ENCODE measurements at regions not wholly inside any gene's neighbourhood (a gene's known extent, or its start where the extent isn't known, plus 50 kb on each side); places are given as distances from the start of the nearest gene placed in this dataset.

DNA sequence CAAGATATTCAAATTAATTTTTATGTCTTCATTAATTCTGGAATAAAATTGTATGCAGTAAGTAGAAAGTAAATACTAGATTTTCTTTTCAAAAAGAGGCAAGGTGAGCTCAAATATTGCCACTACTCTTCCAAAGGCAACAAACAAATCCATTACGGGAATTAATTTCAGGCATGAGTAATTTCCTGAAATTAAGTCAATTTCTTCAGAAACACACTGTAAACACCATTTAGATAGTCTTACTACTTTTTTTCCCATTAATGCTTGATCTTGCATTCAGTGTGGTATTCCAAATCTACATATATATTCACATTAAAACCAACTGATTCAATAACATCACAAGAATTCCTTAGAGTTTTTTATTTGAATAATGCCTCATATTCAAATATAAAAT, 1274.0 kb upstream of the CRIM1 start:
- Histone ChIP-seq H3K4me3 (ENCODE audit: low read depth, low read length) (no peak overlapping the region), H3K27ac (ENCODE audit: extremely low read depth, low read depth, low read length) (no peak overlapping the region), H3K36me3 (ENCODE audit: control insufficient read depth in 2 of 2, insufficient read depth in 1 of 2, low read length in 2 of 2) (no peaks in the 10 kb centered on the region), H3K9me3 (ENCODE audit: control insufficient read depth, insufficient read depth, low read depth, low read length) (no peaks in the 10 kb centered on the region), H3K4me1 (ENCODE audit: control insufficient read depth, insufficient read depth, low read length) (no peaks in the 10 kb centered on the region)
- ChIA-PET CTCF (interaction anchor here (0.6 to 1.2 kb wide), 2 partner anchors 56 to 116 kb away, joined by 3 read pairs; no protein-coding TSS in a partner anchor), POLR2A (no interaction called here)
- TF ChIP-seq, protein P1, sequence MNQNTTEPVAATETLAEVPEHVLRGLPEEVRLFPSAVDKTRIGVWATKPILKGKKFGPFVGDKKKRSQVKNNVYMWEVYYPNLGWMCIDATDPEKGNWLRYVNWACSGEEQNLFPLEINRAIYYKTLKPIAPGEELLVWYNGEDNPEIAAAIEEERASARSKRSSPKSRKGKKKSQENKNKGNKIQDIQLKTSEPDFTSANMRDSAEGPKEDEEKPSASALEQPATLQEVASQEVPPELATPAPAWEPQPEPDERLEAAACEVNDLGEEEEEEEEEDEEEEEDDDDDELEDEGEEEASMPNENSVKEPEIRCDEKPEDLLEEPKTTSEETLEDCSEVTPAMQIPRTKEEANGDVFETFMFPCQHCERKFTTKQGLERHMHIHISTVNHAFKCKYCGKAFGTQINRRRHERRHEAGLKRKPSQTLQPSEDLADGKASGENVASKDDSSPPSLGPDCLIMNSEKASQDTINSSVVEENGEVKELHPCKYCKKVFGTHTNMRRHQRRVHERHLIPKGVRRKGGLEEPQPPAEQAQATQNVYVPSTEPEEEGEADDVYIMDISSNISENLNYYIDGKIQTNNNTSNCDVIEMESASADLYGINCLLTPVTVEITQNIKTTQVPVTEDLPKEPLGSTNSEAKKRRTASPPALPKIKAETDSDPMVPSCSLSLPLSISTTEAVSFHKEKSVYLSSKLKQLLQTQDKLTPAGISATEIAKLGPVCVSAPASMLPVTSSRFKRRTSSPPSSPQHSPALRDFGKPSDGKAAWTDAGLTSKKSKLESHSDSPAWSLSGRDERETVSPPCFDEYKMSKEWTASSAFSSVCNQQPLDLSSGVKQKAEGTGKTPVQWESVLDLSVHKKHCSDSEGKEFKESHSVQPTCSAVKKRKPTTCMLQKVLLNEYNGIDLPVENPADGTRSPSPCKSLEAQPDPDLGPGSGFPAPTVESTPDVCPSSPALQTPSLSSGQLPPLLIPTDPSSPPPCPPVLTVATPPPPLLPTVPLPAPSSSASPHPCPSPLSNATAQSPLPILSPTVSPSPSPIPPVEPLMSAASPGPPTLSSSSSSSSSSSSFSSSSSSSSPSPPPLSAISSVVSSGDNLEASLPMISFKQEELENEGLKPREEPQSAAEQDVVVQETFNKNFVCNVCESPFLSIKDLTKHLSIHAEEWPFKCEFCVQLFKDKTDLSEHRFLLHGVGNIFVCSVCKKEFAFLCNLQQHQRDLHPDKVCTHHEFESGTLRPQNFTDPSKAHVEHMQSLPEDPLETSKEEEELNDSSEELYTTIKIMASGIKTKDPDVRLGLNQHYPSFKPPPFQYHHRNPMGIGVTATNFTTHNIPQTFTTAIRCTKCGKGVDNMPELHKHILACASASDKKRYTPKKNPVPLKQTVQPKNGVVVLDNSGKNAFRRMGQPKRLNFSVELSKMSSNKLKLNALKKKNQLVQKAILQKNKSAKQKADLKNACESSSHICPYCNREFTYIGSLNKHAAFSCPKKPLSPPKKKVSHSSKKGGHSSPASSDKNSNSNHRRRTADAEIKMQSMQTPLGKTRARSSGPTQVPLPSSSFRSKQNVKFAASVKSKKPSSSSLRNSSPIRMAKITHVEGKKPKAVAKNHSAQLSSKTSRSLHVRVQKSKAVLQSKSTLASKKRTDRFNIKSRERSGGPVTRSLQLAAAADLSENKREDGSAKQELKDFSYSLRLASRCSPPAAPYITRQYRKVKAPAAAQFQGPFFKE (tag by site-specific recombination; IDR thresholded peaks at IDR 0.05; ENCODE audit: borderline replicate concordance), result no peak
- TF ChIP-seq, protein P2, sequence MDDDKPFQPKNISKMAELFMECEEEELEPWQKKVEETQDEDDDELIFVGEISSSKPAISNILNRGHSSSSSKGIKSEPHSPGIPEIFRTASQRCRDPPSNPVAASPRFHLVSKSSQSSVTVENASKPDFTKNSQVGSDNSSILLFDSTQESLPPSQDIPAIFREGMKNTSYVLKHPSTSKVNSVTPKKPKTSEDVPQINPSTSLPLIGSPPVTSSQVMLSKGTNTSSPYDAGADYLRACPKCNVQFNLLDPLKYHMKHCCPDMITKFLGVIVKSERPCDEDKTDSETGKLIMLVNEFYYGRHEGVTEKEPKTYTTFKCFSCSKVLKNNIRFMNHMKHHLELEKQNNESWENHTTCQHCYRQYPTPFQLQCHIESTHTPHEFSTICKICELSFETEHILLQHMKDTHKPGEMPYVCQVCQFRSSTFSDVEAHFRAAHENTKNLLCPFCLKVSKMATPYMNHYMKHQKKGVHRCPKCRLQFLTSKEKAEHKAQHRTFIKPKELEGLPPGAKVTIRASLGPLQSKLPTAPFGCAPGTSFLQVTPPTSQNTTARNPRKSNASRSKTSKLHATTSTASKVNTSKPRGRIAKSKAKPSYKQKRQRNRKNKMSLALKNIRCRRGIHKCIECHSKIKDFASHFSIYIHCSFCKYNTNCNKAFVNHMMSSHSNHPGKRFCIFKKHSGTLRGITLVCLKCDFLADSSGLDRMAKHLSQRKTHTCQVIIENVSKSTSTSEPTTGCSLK (tag by site-specific recombination; IDR thresholded peaks at IDR 0.05), result no peak
- TF ChIP-seq ZNF366 (tag by site-specific recombination; conservative IDR thresholded peaks at IDR 0.05), result no peak
- TF ChIP-seq, protein P3, sequence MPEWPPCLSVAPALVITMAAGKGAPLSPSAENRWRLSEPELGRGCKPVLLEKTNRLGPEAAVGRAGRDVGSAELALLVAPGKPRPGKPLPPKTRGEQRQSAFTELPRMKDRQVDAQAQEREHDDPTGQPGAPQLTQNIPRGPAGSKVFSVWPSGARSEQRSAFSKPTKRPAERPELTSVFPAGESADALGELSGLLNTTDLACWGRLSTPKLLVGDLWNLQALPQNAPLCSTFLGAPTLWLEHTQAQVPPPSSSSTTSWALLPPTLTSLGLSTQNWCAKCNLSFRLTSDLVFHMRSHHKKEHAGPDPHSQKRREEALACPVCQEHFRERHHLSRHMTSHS (tag by site-specific recombination; IDR thresholded peaks at IDR 0.05), result no peak
- TF ChIP-seq, protein P4, sequence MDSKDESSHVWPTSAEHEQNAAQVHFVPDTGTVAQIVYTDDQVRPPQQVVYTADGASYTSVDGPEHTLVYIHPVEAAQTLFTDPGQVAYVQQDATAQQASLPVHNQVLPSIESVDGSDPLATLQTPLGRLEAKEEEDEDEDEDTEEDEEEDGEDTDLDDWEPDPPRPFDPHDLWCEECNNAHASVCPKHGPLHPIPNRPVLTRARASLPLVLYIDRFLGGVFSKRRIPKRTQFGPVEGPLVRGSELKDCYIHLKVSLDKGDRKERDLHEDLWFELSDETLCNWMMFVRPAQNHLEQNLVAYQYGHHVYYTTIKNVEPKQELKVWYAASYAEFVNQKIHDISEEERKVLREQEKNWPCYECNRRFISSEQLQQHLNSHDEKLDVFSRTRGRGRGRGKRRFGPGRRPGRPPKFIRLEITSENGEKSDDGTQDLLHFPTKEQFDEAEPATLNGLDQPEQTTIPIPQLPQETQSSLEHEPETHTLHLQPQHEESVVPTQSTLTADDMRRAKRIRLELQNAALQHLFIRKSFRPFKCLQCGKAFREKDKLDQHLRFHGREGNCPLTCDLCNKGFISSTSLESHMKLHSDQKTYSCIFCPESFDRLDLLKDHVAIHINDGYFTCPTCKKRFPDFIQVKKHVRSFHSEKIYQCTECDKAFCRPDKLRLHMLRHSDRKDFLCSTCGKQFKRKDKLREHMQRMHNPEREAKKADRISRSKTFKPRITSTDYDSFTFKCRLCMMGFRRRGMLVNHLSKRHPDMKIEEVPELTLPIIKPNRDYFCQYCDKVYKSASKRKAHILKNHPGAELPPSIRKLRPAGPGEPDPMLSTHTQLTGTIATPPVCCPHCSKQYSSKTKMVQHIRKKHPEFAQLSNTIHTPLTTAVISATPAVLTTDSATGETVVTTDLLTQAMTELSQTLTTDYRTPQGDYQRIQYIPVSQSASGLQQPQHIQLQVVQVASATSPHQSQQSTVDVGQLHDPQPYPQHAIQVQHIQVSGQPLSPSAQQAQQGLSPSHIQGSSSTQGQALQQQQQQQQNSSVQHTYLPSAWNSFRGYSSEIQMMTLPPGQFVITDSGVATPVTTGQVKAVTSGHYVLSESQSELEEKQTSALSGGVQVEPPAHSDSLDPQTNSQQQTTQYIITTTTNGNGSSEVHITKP (tag by site-specific recombination; IDR thresholded peaks at IDR 0.05), result no peak
- TF ChIP-seq KLF10 (tag by site-specific recombination; IDR thresholded peaks at IDR 0.05), result no peak
- no peak for TF ChIP-seq ZNF610 (tag by site-specific recombination; IDR thresholded peaks at IDR 0.05; ENCODE audit: borderline replicate concordance)
- TF ChIP-seq ZNF324 (tag by site-specific recombination; IDR thresholded peaks at IDR 0.05), result no peak
- TF ChIP-seq ZNF624 (tag by site-specific recombination; IDR thresholded peaks at IDR 0.05), result no peak
- no peak for TF ChIP-seq SP7 (tag by site-specific recombination; IDR thresholded peaks at IDR 0.05)
- no peak for TF ChIP-seq ZNF791 (tag by site-specific recombination; IDR thresholded peaks at IDR 0.05)
- no peak for TF ChIP-seq ZNF155 (tag by site-specific recombination; IDR thresholded peaks at IDR 0.05)
- TF ChIP-seq, protein P5, sequence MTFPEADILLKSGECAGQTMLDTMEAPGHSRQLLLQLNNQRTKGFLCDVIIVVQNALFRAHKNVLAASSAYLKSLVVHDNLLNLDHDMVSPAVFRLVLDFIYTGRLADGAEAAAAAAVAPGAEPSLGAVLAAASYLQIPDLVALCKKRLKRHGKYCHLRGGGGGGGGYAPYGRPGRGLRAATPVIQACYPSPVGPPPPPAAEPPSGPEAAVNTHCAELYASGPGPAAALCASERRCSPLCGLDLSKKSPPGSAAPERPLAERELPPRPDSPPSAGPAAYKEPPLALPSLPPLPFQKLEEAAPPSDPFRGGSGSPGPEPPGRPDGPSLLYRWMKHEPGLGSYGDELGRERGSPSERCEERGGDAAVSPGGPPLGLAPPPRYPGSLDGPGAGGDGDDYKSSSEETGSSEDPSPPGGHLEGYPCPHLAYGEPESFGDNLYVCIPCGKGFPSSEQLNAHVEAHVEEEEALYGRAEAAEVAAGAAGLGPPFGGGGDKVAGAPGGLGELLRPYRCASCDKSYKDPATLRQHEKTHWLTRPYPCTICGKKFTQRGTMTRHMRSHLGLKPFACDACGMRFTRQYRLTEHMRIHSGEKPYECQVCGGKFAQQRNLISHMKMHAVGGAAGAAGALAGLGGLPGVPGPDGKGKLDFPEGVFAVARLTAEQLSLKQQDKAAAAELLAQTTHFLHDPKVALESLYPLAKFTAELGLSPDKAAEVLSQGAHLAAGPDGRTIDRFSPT (tag by site-specific recombination; IDR thresholded peaks at IDR 0.05), result no peak
- TF ChIP-seq, protein P6, sequence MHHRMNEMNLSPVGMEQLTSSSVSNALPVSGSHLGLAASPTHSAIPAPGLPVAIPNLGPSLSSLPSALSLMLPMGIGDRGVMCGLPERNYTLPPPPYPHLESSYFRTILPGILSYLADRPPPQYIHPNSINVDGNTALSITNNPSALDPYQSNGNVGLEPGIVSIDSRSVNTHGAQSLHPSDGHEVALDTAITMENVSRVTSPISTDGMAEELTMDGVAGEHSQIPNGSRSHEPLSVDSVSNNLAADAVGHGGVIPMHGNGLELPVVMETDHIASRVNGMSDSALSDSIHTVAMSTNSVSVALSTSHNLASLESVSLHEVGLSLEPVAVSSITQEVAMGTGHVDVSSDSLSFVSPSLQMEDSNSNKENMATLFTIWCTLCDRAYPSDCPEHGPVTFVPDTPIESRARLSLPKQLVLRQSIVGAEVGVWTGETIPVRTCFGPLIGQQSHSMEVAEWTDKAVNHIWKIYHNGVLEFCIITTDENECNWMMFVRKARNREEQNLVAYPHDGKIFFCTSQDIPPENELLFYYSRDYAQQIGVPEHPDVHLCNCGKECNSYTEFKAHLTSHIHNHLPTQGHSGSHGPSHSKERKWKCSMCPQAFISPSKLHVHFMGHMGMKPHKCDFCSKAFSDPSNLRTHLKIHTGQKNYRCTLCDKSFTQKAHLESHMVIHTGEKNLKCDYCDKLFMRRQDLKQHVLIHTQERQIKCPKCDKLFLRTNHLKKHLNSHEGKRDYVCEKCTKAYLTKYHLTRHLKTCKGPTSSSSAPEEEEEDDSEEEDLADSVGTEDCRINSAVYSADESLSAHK (tag by site-specific recombination; IDR thresholded peaks at IDR 0.05), result no peak
- TF ChIP-seq ZNF549 (tag by site-specific recombination; IDR thresholded peaks at IDR 0.05), result no peak
- no peak for TF ChIP-seq MZF1 (tag by site-specific recombination; IDR thresholded peaks at IDR 0.05; ENCODE audit: borderline replicate concordance)
- no peak for TF ChIP-seq ZNF138 (tag by site-specific recombination; IDR thresholded peaks at IDR 0.05; ENCODE audit: borderline replicate concordance)
- TF ChIP-seq ZBTB20 (tag by site-specific recombination; IDR thresholded peaks at IDR 0.05), result no peak
- TF ChIP-seq GLIS2 (tag by site-specific recombination; IDR thresholded peaks at IDR 0.05), result no peak

Measured in HEK293 (cell line).